Karpas-422 (cell line): ENCODE measurements at regions not wholly inside any gene's neighbourhood (a gene's known extent, or its start where the extent isn't known, plus 50 kb on each side); places are given as distances from the start of the nearest gene placed in this dataset.
"Not testable (repeated sequence)": the region's sequence is repeated elsewhere in the genome, so short reads cannot be mapped to it uniquely, and the experiment has no call there.

Source experiments
- DNase-seq: peaks from one replicate; pipeline ENCODE4 v3.0.0-alpha.2; 2015
- H2AFZ ChIP-seq: fragments of 200-600 bp; sonication (generic); 2 replicates; pipeline ENCODE4 v1.6.1; 2014; ENCODE audit warnings: antibody characterized with exemption, low read length, mixed read lengths
- H3K27ac ChIP-seq: fragments of 200-600 bp; sonication (generic); 2 replicates; pipeline ENCODE4 v1.5.1; 2014; ENCODE audit warnings: mild to moderate bottlenecking, low read length, moderate library complexity
- H3K27me3 ChIP-seq: fragments of 200-600 bp; sonication (generic); 2 replicates; pipeline ENCODE4 v1.6.1; 2014; ENCODE audit warnings: low read length, mixed read lengths
- H3K36me3 ChIP-seq: fragments of 200-600 bp; sonication (generic); 2 replicates; pipeline ENCODE4 v1.6.1; 2014; ENCODE audit warnings: low read length, mixed read lengths; ENCODE audit not compliant: insufficient read depth
- H3K4me1 ChIP-seq: fragments of 200-600 bp; sonication (generic); 2 replicates; pipeline ENCODE4 v1.6.1; 2014; ENCODE audit warnings: mild to moderate bottlenecking, low read length, mixed read lengths
- H3K4me2 ChIP-seq: fragments of 200-600 bp; sonication (generic); 2 replicates; pipeline ENCODE4 v1.6.1; 2014; ENCODE audit warnings: low read length, low read depth, mild to moderate bottlenecking; ENCODE audit not compliant: poor library complexity, severe bottlenecking
- H3K4me3 ChIP-seq: fragments of 200-600 bp; sonication (generic); 2 replicates; pipeline ENCODE4 v1.5.1; 2014; ENCODE audit warnings: mild to moderate bottlenecking, antibody characterized with exemption, low read length, mixed read lengths
- H3K79me2 ChIP-seq: fragments of 200-600 bp; sonication (generic); 2 replicates; pipeline ENCODE4 v1.6.1; 2014; ENCODE audit warnings: mild to moderate bottlenecking, low read length, mixed read lengths
- H3K9ac ChIP-seq: fragments of 200-600 bp; sonication (generic); 2 replicates; pipeline ENCODE4 v1.6.0; 2014; ENCODE audit warnings: low read length
- H3K9me2 ChIP-seq: fragments of 200-600 bp; sonication (generic), shearing (Covaris generic); replicated peaks from 2 replicates; pipeline ENCODE4 v1.6.0; 2014; ENCODE audit warnings: mild to moderate bottlenecking, low read length, moderate library complexity; ENCODE audit not compliant: insufficient read depth
- H3K9me3 ChIP-seq: fragments of 300-700, 200-600 bp; sonication (generic); 2 replicates; pipeline ENCODE4 v1.6.1; 2014; ENCODE audit warnings: low read length, mixed read lengths
- H4K20me1 ChIP-seq: fragments of 200-600 bp; sonication (generic); 2 replicates; pipeline ENCODE4 v1.6.1; 2014; ENCODE audit warnings: mild to moderate bottlenecking, antibody characterized with exemption, low read length, low read depth; ENCODE audit not compliant: insufficient read depth

- Histone ChIP-seq H4K20me1 (no peaks in the 10 kb centered on the region), H3K79me2 (no peaks in the 10 kb centered on the region), H3K9me2 (no peaks in the 10 kb centered on the region), H3K27ac (no peak overlapping the region), H3K4me3 (no peak overlapping the region), H3K4me1 (no peaks in the 10 kb centered on the region), H3K9me3 (peaks cover 19% of the 10 kb centered on the region), H3K27me3 (no peaks in the 10 kb centered on the region), H3K36me3 (no peaks in the 10 kb centered on the region), H2AFZ (no peak overlapping the region), H3K9ac (no peak overlapping the region), H3K4me2 (no peak overlapping the region)
- no peak for DNase-seq
Measured at GRCh38 chr17:53765609-53766008, 57.1 kb upstream of the KIF2B start.

DNA sequence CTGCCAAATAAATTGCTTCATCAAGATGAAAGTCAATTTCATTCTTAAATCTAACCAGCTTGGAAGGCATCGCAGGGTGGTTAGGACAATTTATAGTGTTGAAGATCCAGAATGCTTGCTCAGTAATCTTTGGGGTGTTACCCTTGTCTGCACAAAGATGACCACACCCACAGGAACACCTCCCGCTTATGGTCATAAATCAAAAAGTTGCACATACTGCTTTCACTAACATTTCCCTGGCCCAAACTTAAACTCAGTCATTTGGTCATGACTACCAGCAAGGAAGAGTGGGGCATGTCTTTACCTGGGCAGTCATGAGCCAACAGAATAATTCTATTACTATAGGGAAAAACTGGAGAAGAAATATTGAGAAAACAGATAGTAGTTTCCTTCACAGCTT, 57.6 kb upstream of the KIF2B start:
- H3K79me2 ChIP-seq: no peaks in the 10 kb centered on the region
- no peaks in the 10 kb centered on the region for H3K36me3 ChIP-seq
- H3K9ac ChIP-seq: no peak overlapping the region
- H3K9me3 ChIP-seq: peaks cover 19% of the 10 kb centered on the region
- no peak overlapping the region for H3K4me3 ChIP-seq
- no peaks in the 10 kb centered on the region for H3K9me2 ChIP-seq
- H3K4me2 ChIP-seq: no peak overlapping the region
- H3K27me3 ChIP-seq: no peaks in the 10 kb centered on the region
- no peak overlapping the region for H2AFZ ChIP-seq
- H4K20me1 ChIP-seq: no peaks in the 10 kb centered on the region
- DNase-seq: no peak
- no peaks in the 10 kb centered on the region for H3K4me1 ChIP-seq
- no peak overlapping the region for H3K27ac ChIP-seq

DNA sequence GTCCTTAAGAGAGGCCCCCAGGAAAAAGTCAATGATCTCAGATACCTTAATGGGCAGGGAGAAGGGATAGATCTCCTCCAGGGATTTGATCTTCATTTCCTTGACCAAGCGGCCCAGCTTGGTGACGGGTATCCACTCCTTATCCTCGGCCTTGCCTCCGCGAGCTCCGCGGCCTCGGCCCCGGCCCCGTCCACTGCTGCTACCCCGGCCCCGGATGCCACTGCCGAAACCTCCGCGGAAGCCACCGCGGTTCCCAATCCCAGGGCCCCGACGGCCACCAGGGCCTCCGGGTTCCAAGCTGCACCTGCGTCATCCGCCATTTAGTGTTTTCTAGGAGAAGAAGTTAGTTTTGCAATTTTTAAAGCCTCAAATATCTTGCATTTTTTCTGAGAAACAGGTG, 65.2 kb upstream of the KIF2B start:
- no peak overlapping the region for H3K4me2 ChIP-seq
- H3K27me3 ChIP-seq: no peaks in the 10 kb centered on the region
- H3K9ac ChIP-seq: no peak overlapping the region
- no peak overlapping the region for H3K4me3 ChIP-seq
- DNase-seq: no peak
- H3K27ac ChIP-seq: no peak overlapping the region
- H3K4me1 ChIP-seq: no peaks in the 10 kb centered on the region
- H2AFZ ChIP-seq: no peak overlapping the region
- no peaks in the 10 kb centered on the region for H4K20me1 ChIP-seq
- no peaks in the 10 kb centered on the region for H3K79me2 ChIP-seq
- H3K36me3 ChIP-seq: no peaks in the 10 kb centered on the region
- H3K9me2 ChIP-seq: no peaks in the 10 kb centered on the region
- peaks cover under 1% of the 10 kb centered on the region; the same call in 1 of the 2 replicates for H3K9me3 ChIP-seq

GRCh38 chr17:53757116-53757515, 65.6 kb upstream of the KIF2B start:
- not testable (repeated sequence) for H4K20me1 ChIP-seq, H3K27ac ChIP-seq, H3K4me3 ChIP-seq, DNase-seq, H3K9me2 ChIP-seq, H3K4me2 ChIP-seq, H3K36me3 ChIP-seq, H3K9me3 ChIP-seq, H3K27me3 ChIP-seq, H3K4me1 ChIP-seq, H3K9ac ChIP-seq, H2AFZ ChIP-seq, H3K79me2 ChIP-seq

DNA sequence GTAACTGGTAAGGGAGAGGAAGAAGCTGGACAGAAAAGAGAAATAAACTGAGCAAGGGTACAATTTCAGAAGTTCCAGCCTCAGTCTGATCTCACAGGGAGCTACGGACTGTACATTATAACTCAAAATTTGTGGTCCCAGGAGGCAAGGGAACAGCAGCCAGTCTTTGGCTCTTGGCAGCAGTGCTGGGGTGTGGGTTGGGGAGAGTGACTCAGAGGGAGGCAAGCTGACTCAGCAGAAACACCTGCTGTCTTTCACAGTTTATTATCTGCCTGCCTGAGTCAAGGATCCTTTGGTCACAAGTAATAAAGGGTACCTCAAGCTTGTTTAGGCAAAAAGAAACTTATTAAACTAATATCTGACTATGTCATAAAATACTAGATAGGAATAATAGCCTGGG, 73.5 kb upstream of the KIF2B start:
- Histone ChIP-seq H3K4me2 (no peak overlapping the region), H3K9ac (no peak overlapping the region), H3K4me3 (no peak overlapping the region), H3K27me3 (no peaks in the 10 kb centered on the region), H3K9me2 (no peaks in the 10 kb centered on the region), H4K20me1 (no peaks in the 10 kb centered on the region), H3K27ac (no peak overlapping the region), H3K36me3 (no peaks in the 10 kb centered on the region), H3K4me1 (no peaks in the 10 kb centered on the region), H3K79me2 (no peaks in the 10 kb centered on the region), H3K9me3 (peaks cover 9% of the 10 kb centered on the region), H2AFZ (no peak overlapping the region)
- DNase-seq: no peak

GRCh38 chr17:53748159-53748820, 74.4 kb upstream of the KIF2B start:
- H3K79me2 ChIP-seq, H3K4me3 ChIP-seq, H2AFZ ChIP-seq, H3K27ac ChIP-seq, H3K9me2 ChIP-seq, DNase-seq, H3K4me2 ChIP-seq, H3K36me3 ChIP-seq, H3K27me3 ChIP-seq, H3K9ac ChIP-seq, H3K4me1 ChIP-seq, H4K20me1 ChIP-seq: not testable (repeated sequence)
- H3K9me3 ChIP-seq: peaks cover 18% of the 10 kb centered on the region

DNA sequence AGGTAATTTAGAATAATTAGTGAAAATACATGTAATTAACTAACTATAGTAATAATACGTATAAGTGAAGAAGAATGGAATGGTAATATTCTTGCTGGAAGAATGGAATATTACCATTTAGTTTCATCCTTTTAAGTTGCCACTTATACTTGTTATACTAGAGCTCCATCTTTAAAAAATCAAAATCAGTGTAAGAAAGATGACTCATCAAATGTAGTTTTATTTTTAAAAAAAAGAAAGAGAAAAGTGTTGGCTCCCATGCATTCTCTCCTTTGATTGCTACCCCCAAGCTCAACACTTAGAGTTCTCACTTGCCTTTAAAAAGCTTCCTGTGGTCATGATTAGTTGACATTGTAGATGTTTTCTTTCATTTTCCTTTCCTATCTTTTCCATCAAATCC, 82.4 kb upstream of the KIF2B start:
- H3K4me3 ChIP-seq: no peak overlapping the region
- H3K9ac ChIP-seq: no peak overlapping the region
- H4K20me1 ChIP-seq: no peaks in the 10 kb centered on the region
- H3K4me1 ChIP-seq: no peaks in the 10 kb centered on the region
- H3K9me2 ChIP-seq: no peaks in the 10 kb centered on the region
- H3K4me2 ChIP-seq: no peak overlapping the region
- no peaks in the 10 kb centered on the region for H3K27me3 ChIP-seq
- no peak for DNase-seq
- H2AFZ ChIP-seq: no peak overlapping the region
- H3K9me3 ChIP-seq: peaks cover 49% of the 10 kb centered on the region
- no peak overlapping the region for H3K27ac ChIP-seq
- no peaks in the 10 kb centered on the region for H3K79me2 ChIP-seq
- no peaks in the 10 kb centered on the region for H3K36me3 ChIP-seq

- Histone ChIP-seq H2AFZ (no peak overlapping the region), H3K27ac (no peak overlapping the region), H3K9me2 (no peaks in the 10 kb centered on the region), H3K9ac (no peak overlapping the region), H3K27me3 (no peaks in the 10 kb centered on the region), H3K9me3 (peaks cover 28% of the 10 kb centered on the region), H3K4me2 (no peak overlapping the region), H3K79me2 (no peaks in the 10 kb centered on the region), H3K36me3 (no peaks in the 10 kb centered on the region), H4K20me1 (no peaks in the 10 kb centered on the region), H3K4me3 (no peak overlapping the region), H3K4me1 (no peaks in the 10 kb centered on the region)
- no peak for DNase-seq
Measured at GRCh38 chr17:53736516-53737240, 86.0 kb upstream of the KIF2B start.
